ENCODE measurements at regions not wholly inside any gene's neighbourhood (a gene's known extent, or its start where the extent isn't known, plus 50 kb on each side); places are given as distances from the start of the nearest gene placed in this dataset.

GRCh38 chr4:33429971-33430370 is 2709.8 kb downstream of the PCDH7 start:
- FAIRE-seq = no peak
- POLR2A ChIA-PET = no interaction called here
- no peak for TF ChIP-seq POLR2A (IDR thresholded peaks at IDR 0.05; ENCODE audit: low read length)
- no peak for TF ChIP-seq MAX (IDR thresholded peaks at IDR 0.05)
- no peak for TF ChIP-seq KDM5A (IDR thresholded peaks at IDR 0.05)
- TF ChIP-seq ESRRA (IDR thresholded peaks at IDR 0.05; ENCODE audit: borderline replicate concordance, low read length) = no peak
- TF ChIP-seq JUNB (IDR thresholded peaks at IDR 0.05) = no peak
- no peak for TF ChIP-seq TP53 (CRISPR knock-in tag; IDR thresholded peaks at IDR 0.05)
- TF ChIP-seq JUN (IDR thresholded peaks at IDR 0.05) = no peak
- no peak for TF ChIP-seq MAZ (IDR thresholded peaks at IDR 0.05; ENCODE audit: borderline replicate concordance, low read depth, low read length)
- no peak for TF ChIP-seq EHF (CRISPR knock-in tag; IDR thresholded peaks at IDR 0.05)
- no peak for TF ChIP-seq NR3C1 (IDR thresholded peaks at IDR 0.05)
- TF ChIP-seq BHLHE40 (IDR thresholded peaks at IDR 0.05; ENCODE audit: low read depth, low read length) = no peak
- TF ChIP-seq HES2 (IDR thresholded peaks at IDR 0.05) = no peak
- TF ChIP-seq MAFK (IDR thresholded peaks at IDR 0.05; ENCODE audit: partially characterized antibody) = no peak
- TF ChIP-seq ATOH8 (CRISPR knock-in tag; IDR thresholded peaks at IDR 0.05; ENCODE audit: low read depth) = no peak
- TF ChIP-seq PHF8 (IDR thresholded peaks at IDR 0.05; ENCODE audit: borderline replicate concordance, low read depth) = no peak
- TF ChIP-seq SMC3 (IDR thresholded peaks at IDR 0.05) = no peak
- no peak for TF ChIP-seq MYC (IDR thresholded peaks at IDR 0.05; ENCODE audit: borderline replicate concordance, low read length)
- TF ChIP-seq CTCF (IDR thresholded peaks at IDR 0.05) = no peak
- no peak for TF ChIP-seq POLR2AphosphoS2 (conservative IDR thresholded peaks at IDR 0.05; ENCODE audit: low read length)
- no peaks in the 10 kb centered on the region for H3K4me1 ChIP-seq
- H3K4me3 ChIP-seq = no peak overlapping the region
- CTCF ChIA-PET = no interaction called here
- DNase-seq (ENCODE audit: low read depth in 1 of 2, low spot score in 1 of 2) = no peak
- H3K27ac ChIP-seq = no peak overlapping the region
- H3K9me3 ChIP-seq = no peaks in the 10 kb centered on the region
- WGBS (ENCODE audit: missing lambda C conversion rate) = 44% methylated on average over 4 of the region's 4 CpGs
- H3K4me2 ChIP-seq = no peak overlapping the region
- no peak for ATAC-seq

GRCh38 chr4:33437406-33437805 is 2717.2 kb downstream of the PCDH7 start:
- Histone ChIP-seq H3K4me3 (no peak overlapping the region), H3K4me1 (no peaks in the 10 kb centered on the region), H3K9me3 (no peaks in the 10 kb centered on the region), H3K4me2 (no peak overlapping the region), H3K27ac (no peak overlapping the region)
- TF ChIP-seq NFE2L2 (conservative IDR thresholded peaks at IDR 0.05; ENCODE audit: low read length) = no peak
- TF ChIP-seq EHF (CRISPR knock-in tag; IDR thresholded peaks at IDR 0.05) = no peak
- TF ChIP-seq RAD21 (conservative IDR thresholded peaks at IDR 0.05 in 1 of 2, IDR thresholded peaks at IDR 0.05 in 1 of 2) = no peak
- TF ChIP-seq HOXB5 (CRISPR knock-in tag; IDR thresholded peaks at IDR 0.05) = no peak
- TF ChIP-seq HEYL (CRISPR knock-in tag; IDR thresholded peaks at IDR 0.05) = no peak
- TF ChIP-seq FOXS1 (CRISPR knock-in tag; IDR thresholded peaks at IDR 0.05) = no peak
- no peak for TF ChIP-seq HOXA7 (CRISPR knock-in tag; IDR thresholded peaks at IDR 0.05)
- no peak for TF ChIP-seq HES2 (IDR thresholded peaks at IDR 0.05)
- no peak for TF ChIP-seq FOSL2 (IDR thresholded peaks at IDR 0.05)
- TF ChIP-seq FOSL2 (CRISPR knock-in tag; IDR thresholded peaks at IDR 0.05) = no peak
- no peak for TF ChIP-seq BHLHE40 (IDR thresholded peaks at IDR 0.05; ENCODE audit: low read depth, low read length)
- TF ChIP-seq KDM1A (IDR thresholded peaks at IDR 0.05; ENCODE audit: low read depth) = no peak
- TF ChIP-seq CHD2 (IDR thresholded peaks at IDR 0.05; ENCODE audit: low read length, partially characterized antibody) = no peak
- no peak for TF ChIP-seq EHMT2 (IDR thresholded peaks at IDR 0.05; ENCODE audit: low read depth)
- TF ChIP-seq CHD4 (IDR thresholded peaks at IDR 0.05; ENCODE audit: borderline replicate concordance) = no peak
- TF ChIP-seq POLR2AphosphoS2 (conservative IDR thresholded peaks at IDR 0.05; ENCODE audit: low read length) = no peak
- TF ChIP-seq HOXB13 (CRISPR knock-in tag; IDR thresholded peaks at IDR 0.05; ENCODE audit: low read depth) = no peak
- TF ChIP-seq RFX5 (IDR thresholded peaks at IDR 0.05) = no peak
- DNase-seq (ENCODE audit: low read depth in 1 of 2, low spot score in 1 of 2) = no peak
- no peak for FAIRE-seq
- ChIA-PET CTCF (interaction anchor here (0.7 kb wide), 1 partner anchor 13 kb away, joined by 3 read pairs; no protein-coding TSS in a partner anchor), POLR2A (no interaction called here)
- 58% methylated on average over 2 of the region's 2 CpGs for WGBS (ENCODE audit: missing lambda C conversion rate)
- ATAC-seq = no peak
